Fibroblast of villous mesenchyme (primary cell): ENCODE measurements at regions not wholly inside any gene's neighbourhood (a gene's known extent, or its start where the extent isn't known, plus 50 kb on each side); places are given as distances from the start of the nearest gene placed in this dataset.

ENCODE experiments used
- DNase-seq: peaks from one replicate; pipeline ENCODE4 v3.0.0-alpha.2; 2010; ENCODE audit warnings: low read depth
- H3K4me3 ChIP-seq: 2 replicates; pipeline ENCODE4 v1.5.1; 2011; ENCODE audit warnings: low read depth, mild to moderate bottlenecking, low read length
- TF ChIP-seq, protein P1 (sequence below): IDR thresholded peaks from 2 replicates; pipeline ENCODE4 v1.5.1; 2012; ENCODE audit warnings: low read depth, mild to moderate bottlenecking, low read length; ENCODE audit not compliant: insufficient read depth

- H3K4me3 ChIP-seq, result no peak overlapping the region
- DNase-seq, result peak; percentile 86
- TF ChIP-seq, protein P1, sequence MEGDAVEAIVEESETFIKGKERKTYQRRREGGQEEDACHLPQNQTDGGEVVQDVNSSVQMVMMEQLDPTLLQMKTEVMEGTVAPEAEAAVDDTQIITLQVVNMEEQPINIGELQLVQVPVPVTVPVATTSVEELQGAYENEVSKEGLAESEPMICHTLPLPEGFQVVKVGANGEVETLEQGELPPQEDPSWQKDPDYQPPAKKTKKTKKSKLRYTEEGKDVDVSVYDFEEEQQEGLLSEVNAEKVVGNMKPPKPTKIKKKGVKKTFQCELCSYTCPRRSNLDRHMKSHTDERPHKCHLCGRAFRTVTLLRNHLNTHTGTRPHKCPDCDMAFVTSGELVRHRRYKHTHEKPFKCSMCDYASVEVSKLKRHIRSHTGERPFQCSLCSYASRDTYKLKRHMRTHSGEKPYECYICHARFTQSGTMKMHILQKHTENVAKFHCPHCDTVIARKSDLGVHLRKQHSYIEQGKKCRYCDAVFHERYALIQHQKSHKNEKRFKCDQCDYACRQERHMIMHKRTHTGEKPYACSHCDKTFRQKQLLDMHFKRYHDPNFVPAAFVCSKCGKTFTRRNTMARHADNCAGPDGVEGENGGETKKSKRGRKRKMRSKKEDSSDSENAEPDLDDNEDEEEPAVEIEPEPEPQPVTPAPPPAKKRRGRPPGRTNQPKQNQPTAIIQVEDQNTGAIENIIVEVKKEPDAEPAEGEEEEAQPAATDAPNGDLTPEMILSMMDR, result peak; percentile 19
Observed at GRCh38 chr14:53537422-53538315, 384.5 kb upstream of the DDHD1 start.

DNA sequence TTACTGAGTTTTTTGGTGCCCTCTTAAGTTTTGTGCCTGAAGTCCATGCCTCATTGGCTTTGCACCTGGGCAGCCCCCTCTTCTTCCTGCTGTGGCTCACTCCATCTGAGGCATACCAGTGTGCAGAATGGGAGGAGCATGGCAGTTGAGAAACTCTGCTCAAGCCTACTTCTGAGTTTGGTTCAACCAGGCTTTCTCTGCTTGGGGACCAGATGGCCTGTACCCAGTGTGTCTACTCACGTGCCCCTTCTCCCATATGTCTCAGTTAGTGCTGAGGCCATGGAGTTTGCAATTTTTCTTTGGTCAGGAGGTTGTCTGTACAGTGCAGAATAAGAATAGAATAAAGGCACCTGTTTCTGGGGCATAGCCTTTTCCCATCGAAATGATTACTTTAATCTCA is 383.3 kb upstream of the DDHD1 start:
- TF ChIP-seq, protein P1, result no peak
- no peak overlapping the region for H3K4me3 ChIP-seq
- no peak for DNase-seq

DNA sequence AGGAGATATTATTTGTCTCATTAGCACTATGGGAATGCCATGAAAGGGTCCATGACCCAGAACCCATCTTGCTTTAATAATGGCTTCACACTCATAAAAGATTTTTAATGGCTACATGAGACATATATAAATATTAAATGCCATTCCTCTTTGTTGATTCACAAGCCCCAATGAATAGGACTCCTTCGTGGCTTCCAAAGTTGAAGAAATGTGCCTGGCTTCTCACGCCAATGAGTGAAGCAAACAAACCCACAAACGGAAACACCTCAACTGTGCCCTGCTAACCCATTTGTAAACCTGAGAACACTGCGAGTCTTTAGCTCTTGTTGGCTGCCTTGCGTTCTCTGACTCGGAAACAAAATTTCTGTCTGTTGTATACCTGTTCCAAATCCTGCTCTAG is 381.7 kb upstream of the DDHD1 start:
- TF ChIP-seq, protein P1, result no peak
- no peak overlapping the region for H3K4me3 ChIP-seq
- no peak for DNase-seq

DNA sequence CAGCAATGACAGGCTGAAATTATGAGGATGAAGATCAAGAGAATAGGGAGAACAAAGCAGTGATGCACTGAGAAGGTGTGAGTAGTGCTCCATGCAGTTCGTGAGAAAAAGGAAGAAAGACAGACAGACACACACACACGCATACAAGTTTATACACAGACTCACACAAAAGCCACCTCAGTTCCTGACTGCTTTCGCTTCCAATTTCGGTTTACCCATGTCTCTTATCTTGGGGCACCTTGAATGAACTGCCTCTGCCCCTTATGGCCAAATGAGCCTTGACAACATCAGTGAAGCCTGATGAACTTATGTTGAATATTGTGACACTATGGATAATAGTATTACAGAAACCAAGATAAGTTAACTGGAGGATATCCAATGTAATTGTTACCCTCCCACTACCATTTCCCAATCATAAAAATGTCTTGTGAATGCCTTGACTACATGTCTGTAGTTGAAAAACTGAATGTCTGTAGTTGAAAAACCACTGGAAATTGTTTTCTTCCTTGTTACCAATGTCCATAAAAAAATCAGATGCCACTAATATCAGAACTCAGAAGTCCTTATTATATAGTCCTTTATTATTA is 380.4 kb upstream of the DDHD1 start:
- no peak for DNase-seq
- no peak overlapping the region for H3K4me3 ChIP-seq
- TF ChIP-seq, protein P1, result no peak

DNA sequence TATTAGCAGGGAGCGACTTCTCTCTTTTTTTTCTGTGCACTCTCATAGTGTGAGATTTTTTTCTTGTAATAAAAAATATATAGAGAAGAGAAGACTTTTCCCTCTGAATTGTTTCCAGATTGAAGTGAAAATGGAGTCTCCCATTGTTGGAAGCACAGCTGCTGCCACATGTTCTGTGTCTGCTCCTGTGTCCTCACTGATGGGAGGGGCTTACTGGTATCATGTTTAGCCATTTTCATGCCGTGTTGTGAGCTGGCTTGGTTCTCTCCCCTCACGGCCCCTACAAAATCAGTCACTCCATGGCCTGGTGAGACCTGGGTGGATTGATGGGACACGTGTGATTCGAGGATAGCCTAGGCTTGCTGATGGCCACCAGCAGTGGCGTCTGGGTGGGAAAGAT is 379.7 kb upstream of the DDHD1 start:
- no peak overlapping the region for H3K4me3 ChIP-seq
- TF ChIP-seq, protein P1, result no peak
- no peak for DNase-seq

DNA sequence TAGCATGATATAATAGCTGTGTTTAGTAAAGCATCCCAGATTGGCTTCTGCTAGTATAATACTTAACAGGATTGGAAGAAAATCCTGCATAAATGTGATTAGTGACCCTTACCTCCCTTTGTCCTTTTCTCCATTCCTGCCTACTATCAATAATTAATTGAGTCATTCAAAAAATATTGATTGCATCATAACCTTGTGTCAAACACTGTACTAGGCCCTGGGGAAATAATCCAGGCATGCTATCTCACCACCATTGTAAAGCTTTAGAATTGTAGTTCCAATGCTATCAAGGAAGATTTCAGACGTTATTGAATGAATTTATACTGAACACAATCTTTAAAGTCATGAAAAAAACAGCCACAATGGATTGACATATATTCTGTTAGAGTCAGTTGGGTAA is 378.6 kb upstream of the DDHD1 start:
- DNase-seq, result no peak
- TF ChIP-seq, protein P1, result no peak
- no peak overlapping the region for H3K4me3 ChIP-seq

GRCh38 chr14:53531156-53531555 is 378.0 kb upstream of the DDHD1 start:
- peak; percentile 59 for DNase-seq
- TF ChIP-seq, protein P1, result no peak
- no peak overlapping the region for H3K4me3 ChIP-seq
